ENCODE measurements at regions not wholly inside any gene's neighbourhood (a gene's known extent, or its start where the extent isn't known, plus 50 kb on each side); places are given as distances from the start of the nearest gene placed in this dataset.

DNA sequence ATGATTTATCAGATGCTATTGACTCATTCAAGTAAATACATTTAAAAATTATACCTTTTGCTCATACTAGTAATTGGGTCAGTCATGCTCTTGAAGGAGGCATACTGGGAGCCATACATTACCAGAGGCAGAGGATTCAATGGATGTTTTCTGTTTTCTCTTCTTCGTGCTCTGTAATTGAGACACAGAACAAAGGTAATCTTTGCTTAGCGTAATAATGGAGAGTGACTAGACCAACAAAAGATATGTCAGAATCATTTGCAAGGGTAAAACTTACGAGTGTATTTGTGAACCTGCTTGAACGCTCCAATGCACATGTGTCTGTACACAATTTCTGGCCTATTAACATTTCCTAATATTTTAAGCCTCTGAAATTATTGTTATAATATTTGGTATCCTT, 296.4 kb downstream of the FOXG1 start:
- no peak overlapping the region for H4K5ac ChIP-seq (ENCODE audit: low read depth, low read length)
- no peak for DNase-seq
- no peak overlapping the region for H2AK5ac ChIP-seq (ENCODE audit: low read depth, low read length)
- H3K9me3 ChIP-seq (ENCODE audit: control insufficient read depth, insufficient read depth, low read length), result no peaks in the 10 kb centered on the region
- no peaks in the 10 kb centered on the region for H3K27me3 ChIP-seq (ENCODE audit: control insufficient read depth, insufficient read depth, low read length)
- TF ChIP-seq RAD21 (IDR thresholded peaks at IDR 0.05; ENCODE audit: low read length) (no peak), RCOR1 (IDR thresholded peaks at IDR 0.05; ENCODE audit: insufficient replicate concordance, low read length) (no peak), BHLHE40 (IDR thresholded peaks at IDR 0.05; ENCODE audit: low read depth, low read length) (no peak)
- no peak for ATAC-seq (ENCODE audit: low read depth)
- H4K20me1 ChIP-seq (ENCODE audit: insufficient read depth, low read length), result no peaks in the 10 kb centered on the region
- BruUV-seq (replicated peaks), result no TSS peak
- no peak overlapping the region for H3K9ac ChIP-seq (ENCODE audit: low read depth, low read length)
- no peaks in the 10 kb centered on the region for H3K79me1 ChIP-seq (ENCODE audit: low read depth in 1 of 2, low read length in 2 of 2)
- H2BK20ac ChIP-seq (ENCODE audit: low read depth, low read length), result no peak overlapping the region
- no peak overlapping the region for H3K4me3 ChIP-seq (ENCODE audit: insufficient read depth, low read depth, low read length)
- no peak overlapping the region for H2BK5ac ChIP-seq (ENCODE audit: low read depth, low read length, poor library complexity, severe bottlenecking)
- no peak overlapping the region for H2AK9ac ChIP-seq (replicated peaks; ENCODE audit: low read depth, low read length, poor library complexity)
- no peak overlapping the region for H3K23ac ChIP-seq (ENCODE audit: low read depth, low read length)
- H3K27ac ChIP-seq (ENCODE audit: insufficient read depth, low read length), result no peak overlapping the region
- no peak overlapping the region for H2BK120ac ChIP-seq (ENCODE audit: low read depth, low read length)
- H4K8ac ChIP-seq (ENCODE audit: low read depth in 2 of 2, low read length in 2 of 2), result no peak overlapping the region
- H4K91ac ChIP-seq (ENCODE audit: insufficient read depth, low read depth, low read length), result no peak overlapping the region
- in situ Hi-C loops (cut with MboI; ENCODE audit: low sequenced_read_pairs), result no loop called here
- no peak overlapping the region for H3K56ac ChIP-seq (ENCODE audit: extremely low read depth, insufficient read depth, low read length)
- no peak overlapping the region for H3K4ac ChIP-seq (ENCODE audit: low read depth, low read length)
- WGBS, 2 experiments (ENCODE audit: extremely low coverage in 2 of 2, insufficient read length in 1 of 2), result no CpG with 5 or more reads among the region's 4 CpGs
- ChIA-PET CTCF (no interaction called here), POLR2A (ENCODE audit: unreplicated experiment) (no interaction called here)
- no peak overlapping the region for H3K4me2 ChIP-seq (ENCODE audit: low read depth, low read length)
- no peak overlapping the region for H2AFZ ChIP-seq (replicated peaks; ENCODE audit: low read length, poor library complexity)
- no peaks in the 10 kb centered on the region for H3K4me1 ChIP-seq (ENCODE audit: control insufficient read depth, insufficient read depth, low read length)
- dilution Hi-C loops (cut with HindIII; ENCODE audit: low sequenced_read_pairs, unreplicated experiment), result no loop called here
- no peak overlapping the region for H3K14ac ChIP-seq (replicated peaks; ENCODE audit: low read depth, low read length)
- no peak overlapping the region for H2BK15ac ChIP-seq (ENCODE audit: low read depth, low read length)
- no peaks in the 10 kb centered on the region for H3K9me1 ChIP-seq (ENCODE audit: insufficient read depth, low read length)
- intact Hi-C loops (cut with micrococcal nuclease), result no loop called here
- H3K18ac ChIP-seq (ENCODE audit: low read depth, low read length), result no peak overlapping the region
- no peaks in the 10 kb centered on the region for H3K36me3 ChIP-seq (ENCODE audit: control insufficient read depth, insufficient read depth, low read length)

All from IMR-90 (cell line).